Endothelial cell of umbilical vein (primary cell): ENCODE measurements at regions not wholly inside any gene's neighbourhood (a gene's known extent, or its start where the extent isn't known, plus 50 kb on each side); places are given as distances from the start of the nearest gene placed in this dataset.

Source experiments
- BruUV-seq: library from RNA; stranded (reverse); fragments of 400-500 nt; replicated peaks from 2 replicates; lab custom pipeline; 2021; lab: Mats Ljungman, UMichigan
- CTCF ChIA-PET: fragments of 300-600, 350-600 bp; sonication (Branson Sonifier 250); formaldehyde crosslinking; loops from one replicate; lab custom pipeline; 2021; ENCODE audit warnings: antibody characterized with exemption, inconsistent platforms; lab: Charles Lee
- POLR2A ChIA-PET: fragments of 300-600, 350-600 bp; sonication (Branson Sonifier 250); formaldehyde crosslinking; loops from one replicate; lab custom pipeline; 2021; ENCODE audit warnings: antibody characterized with exemption, inconsistent platforms; lab: Charles Lee
- DNase-seq: peaks from one replicate; pipeline ENCODE4 v3.0.0-alpha.2; 2011; ENCODE audit warnings: low read depth, low spot score
- FAIRE-seq: peaks from 2 replicates; lab custom pipeline; 2011; peaks lifted over from hg19 to GRCh38; lab: Jason Lieb, UNC
- H2AFZ ChIP-seq: 2 replicates; pipeline ENCODE4 v1.6.0; 2012; ENCODE audit warnings: low read depth, low read length, control low read depth, inconsistent platforms
- H3K27ac ChIP-seq: 2 replicates; pipeline ENCODE4 v1.5.1; 2011; ENCODE audit warnings: low read depth, mild to moderate bottlenecking, control low read depth, low read length, moderate library complexity; ENCODE audit not compliant: insufficient read depth
- H3K27me3 ChIP-seq, 2 experiments: 2 replicates each; pipeline versions ENCODE4 v1.6.0 to v1.6.1; 2011; ENCODE audit warnings: low read length in 2 of 2, mixed read lengths in 1 of 2; ENCODE audit not compliant: control insufficient read depth in 2 of 2, insufficient read depth in 2 of 2
- H3K36me3 ChIP-seq, 2 experiments: 2 replicates in 1 of 2; 3 replicates in 1 of 2; pipeline ENCODE4 v1.5.1; 2011; ENCODE audit warnings: low read length in 2 of 2, mild to moderate bottlenecking in 1 of 2, moderate library complexity in 1 of 2; ENCODE audit not compliant: control insufficient read depth in 2 of 2, insufficient read depth in 2 of 2; ENCODE audit errors: extremely low read depth in 1 of 2
- H3K4me1 ChIP-seq: 3 replicates; pipeline ENCODE4 v1.5.1; 2011; ENCODE audit warnings: mild to moderate bottlenecking, low read length; ENCODE audit not compliant: control insufficient read depth, insufficient read depth; ENCODE audit errors: extremely low read depth
- H3K4me2 ChIP-seq: 2 replicates; pipeline ENCODE4 v1.6.1; 2011; ENCODE audit warnings: low read length, control low read depth, mixed read lengths; ENCODE audit not compliant: insufficient read depth
- H3K4me3 ChIP-seq, 3 experiments: fragments of 200-600 bp in 1 of 3; sonication (generic), shearing (Covaris generic) in 1 of 3; replicated peaks in 1 of 3; 2 replicates each; pipeline ENCODE4 v1.5.1; 2011 to 2016; ENCODE audit warnings: control low read depth in 3 of 3, low read length in 3 of 3, mild to moderate bottlenecking in 2 of 3, inconsistent platforms in 1 of 3, low read depth in 1 of 3, moderate library complexity in 1 of 3; ENCODE audit not compliant: insufficient read depth in 1 of 3
- H3K79me2 ChIP-seq: 2 replicates; pipeline ENCODE4 v1.6.0; 2012; ENCODE audit warnings: low read length, inconsistent platforms; ENCODE audit not compliant: control insufficient read depth, insufficient read depth
- H3K9ac ChIP-seq: replicated peaks from 2 replicates; pipeline ENCODE3; 2011; ENCODE audit warnings: low read length, control low read depth; ENCODE audit not compliant: insufficient read depth; ENCODE audit errors: extremely low read depth
- H3K9me1 ChIP-seq: replicated peaks from 3 replicates; pipeline ENCODE4 v1.6.0; 2011; ENCODE audit warnings: mild to moderate bottlenecking, low read length; ENCODE audit not compliant: control insufficient read depth, insufficient read depth; ENCODE audit errors: extremely low read depth
- H3K9me3 ChIP-seq: replicated peaks from 2 replicates; pipeline ENCODE4 v1.5.1; 2012; ENCODE audit warnings: low read length, inconsistent platforms; ENCODE audit not compliant: control insufficient read depth, insufficient read depth
- H4K20me1 ChIP-seq: replicated peaks from 2 replicates; pipeline ENCODE3; 2011; ENCODE audit warnings: mild to moderate bottlenecking, low read length; ENCODE audit not compliant: control insufficient read depth, insufficient read depth; ENCODE audit errors: extremely low read depth
- CTCF ChIP-seq, 2 donors: IDR thresholded peaks; 1 replicate in 1 of 2; 2 replicates in 1 of 2; pipeline ENCODE4 v1.5.1; 2011; ENCODE audit warnings: low read length in 2 of 2, mild to moderate bottlenecking in 2 of 2, moderate library complexity in 2 of 2, control low read depth in 1 of 2, inconsistent platforms in 1 of 2, low read depth in 1 of 2; ENCODE audit not compliant: insufficient read depth in 1 of 2; ENCODE audit errors: extremely low read depth in 1 of 2
- EZH2 ChIP-seq: IDR thresholded peaks from 2 replicates; pipeline ENCODE4 v1.6.1; 2012; ENCODE audit warnings: borderline replicate concordance, low read depth, mild to moderate bottlenecking, moderate library complexity, low read length, inconsistent platforms; ENCODE audit not compliant: severe bottlenecking
- FOS ChIP-seq: IDR thresholded peaks from 2 replicates; pipeline ENCODE4 v1.6.1; 2011; ENCODE audit warnings: mild to moderate bottlenecking, low read length, moderate library complexity, borderline replicate concordance; ENCODE audit not compliant: insufficient read depth
- GATA2 ChIP-seq: IDR thresholded peaks from 2 replicates; pipeline ENCODE4 v1.7.0; 2011; ENCODE audit warnings: low read depth, mild to moderate bottlenecking, moderate library complexity, mixed read lengths, low read length; ENCODE audit not compliant: insufficient read length, insufficient read depth
- JUN ChIP-seq: IDR thresholded peaks from 2 replicates; pipeline ENCODE4 v1.6.1; 2011; ENCODE audit warnings: borderline replicate concordance, low read depth; ENCODE audit not compliant: insufficient read length, insufficient read depth
- MYC ChIP-seq: IDR thresholded peaks from one replicate; pipeline ENCODE4 v1.6.1; 2011; ENCODE audit warnings: mild to moderate bottlenecking, low read depth, low read length
- POLR2A ChIP-seq: IDR thresholded peaks from 2 replicates; pipeline ENCODE4 v1.6.1; 2012; ENCODE audit warnings: low read depth, mild to moderate bottlenecking, control low read depth, low read length
- POLR2AphosphoS5 ChIP-seq: IDR thresholded peaks from 2 replicates; pipeline ENCODE4 v1.6.1; 2012; ENCODE audit warnings: low read depth, mild to moderate bottlenecking, control low read depth, low read length, moderate library complexity; ENCODE audit not compliant: insufficient read depth
- dilution Hi-C: fragments of 300-500 bp; cut with MboI; formaldehyde crosslinking; loops from one replicate; pipeline ENCODE4 v1.15.0; 2019; ENCODE audit warnings: low sequenced_read_pairs; ENCODE audit not compliant: extremely low pct_ligation_motif_present
- intact Hi-C: fragments of 100-400 bp; cut with micrococcal nuclease; formaldehyde crosslinking; loops from one replicate; pipeline ENCODE4 v1.10.0; 2022
- TF ChIP-seq, protein P1 (sequence below): IDR thresholded peaks from 2 replicates; pipeline ENCODE4 v1.6.1; 2011; ENCODE audit not compliant: insufficient read depth, insufficient read length

GRCh38 chr2:3929374-3929773, 226.0 kb downstream of the DCDC2C start:
- Histone ChIP-seq H3K79me2 (no peaks in the 10 kb centered on the region), H3K27ac (no peak overlapping the region), H3K9ac (no peak overlapping the region), H3K9me1 (no peaks in the 10 kb centered on the region), H3K4me2 (no peak overlapping the region), H3K9me3 (no peaks in the 10 kb centered on the region), H3K4me1 (no peaks in the 10 kb centered on the region), H3K4me3 (no peak overlapping the region), H3K27me3 (no peaks in the 10 kb centered on the region), H4K20me1 (no peaks in the 10 kb centered on the region), H3K36me3 (no peaks in the 10 kb centered on the region), H2AFZ (no peak overlapping the region)
- no peak for DNase-seq
- TF ChIP-seq POLR2AphosphoS5 (no peak), JUN (no peak), FOS (no peak), EZH2 (no peak), POLR2A (no peak), CTCF (IDR thresholded peaks at IDR 0.05; ENCODE audit: extremely low read depth in 1 of 2, insufficient read depth in 1 of 2, low read depth in 1 of 2, low read length in 2 of 2) (no peak)
- no TSS peak for BruUV-seq
- CTCF ChIA-PET = no interaction called here
- FAIRE-seq = no peak
- dilution Hi-C loops = no loop called here
- POLR2A ChIA-PET = no interaction called here
- intact Hi-C loops = no loop called here

DNA sequence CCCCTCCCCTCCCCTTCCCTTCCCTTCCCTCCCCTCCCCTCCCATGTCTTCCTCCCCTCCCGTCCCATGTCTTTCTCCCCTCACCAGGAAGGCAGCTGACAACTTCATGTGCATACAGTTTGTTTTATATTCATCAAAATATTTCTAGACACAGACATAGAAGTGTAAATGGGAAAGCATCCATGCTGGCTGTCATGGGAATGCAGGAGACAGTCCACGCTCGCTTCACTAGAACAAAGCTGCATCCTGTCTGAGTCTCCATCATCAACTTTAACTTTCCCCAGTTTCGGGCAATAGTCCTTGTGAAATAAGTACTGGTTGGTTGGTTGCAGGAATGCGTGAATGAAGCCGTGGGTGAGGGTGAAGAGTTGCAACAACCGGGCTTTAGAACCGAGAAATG, 226.9 kb downstream of the DCDC2C start:
- Histone ChIP-seq H3K4me2 (no peak overlapping the region), H3K9ac (no peak overlapping the region), H3K9me1 (no peaks in the 10 kb centered on the region), H3K4me1 (no peaks in the 10 kb centered on the region), H4K20me1 (no peaks in the 10 kb centered on the region), H3K27me3 (no peaks in the 10 kb centered on the region), H3K36me3 (no peaks in the 10 kb centered on the region), H2AFZ (no peak overlapping the region), H3K9me3 (no peaks in the 10 kb centered on the region), H3K27ac (no peak overlapping the region), H3K4me3 (no peak overlapping the region), H3K79me2 (no peaks in the 10 kb centered on the region)
- CTCF ChIA-PET = no interaction called here
- POLR2A ChIA-PET = no interaction called here
- FAIRE-seq = no peak
- intact Hi-C loops (no loop called here), dilution Hi-C loops (no loop called here)
- TF ChIP-seq, protein P1, sequence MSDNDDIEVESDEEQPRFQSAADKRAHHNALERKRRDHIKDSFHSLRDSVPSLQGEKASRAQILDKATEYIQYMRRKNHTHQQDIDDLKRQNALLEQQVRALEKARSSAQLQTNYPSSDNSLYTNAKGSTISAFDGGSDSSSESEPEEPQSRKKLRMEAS = no peak
- TF ChIP-seq POLR2A = no peak
- no peak for TF ChIP-seq CTCF (IDR thresholded peaks at IDR 0.05; ENCODE audit: extremely low read depth in 1 of 2, insufficient read depth in 1 of 2, low read depth in 1 of 2, low read length in 2 of 2)
- no peak for TF ChIP-seq POLR2AphosphoS5
- TF ChIP-seq GATA2 = no peak
- no peak for TF ChIP-seq MYC
- TF ChIP-seq EZH2 = no peak
- no peak for TF ChIP-seq FOS
- no peak for TF ChIP-seq JUN
- no peak for DNase-seq
- no TSS peak for BruUV-seq
